Head of caudate nucleus (tissue), 42 donors: ENCODE measurements at regions not wholly inside any gene's neighbourhood (a gene's known extent, or its start where the extent isn't known, plus 50 kb on each side); places are given as distances from the start of the nearest gene placed in this dataset.
"Not testable (repeated sequence)": the region's sequence is repeated elsewhere in the genome, so short reads cannot be mapped to it uniquely, and the experiment has no call there.

Experiments used
- DNase-seq, 42 donors: peaks; one replicate each; pipeline versions ENCODE4 v3.0.0 to v3.0.0-alpha.2; 2020 to 2021; ENCODE audit warnings: mixed read lengths in 7 of 42
- intact Hi-C: fragments of 100-400 bp; cut with DNase I; formaldehyde crosslinking; loops from one replicate; pipeline ENCODE4 v1.15.0; 2022

- DNase-seq = no peak
- intact Hi-C loops = no loop called here
Measured at GRCh38 chr12:128033473-128033872, 233.5 kb upstream of the TMEM132C start.

- no peak for DNase-seq
- intact Hi-C loops = no loop called here
Measured at GRCh38 chr12:128040971-128041370, 226.0 kb upstream of the TMEM132C start.

GRCh38 chr12:128042283-128042682 lies 224.7 kb upstream of the TMEM132C start:
- DNase-seq = not testable (repeated sequence)

GRCh38 chr12:128042825-128043224 lies 224.1 kb upstream of the TMEM132C start:
- intact Hi-C loops = no loop called here

More at GRCh38 chr12:128042283-128042682, 224.7 kb upstream of the TMEM132C start:
- intact Hi-C loops = not testable (repeated sequence)

GRCh38 chr12:128043317-128043716 lies 223.7 kb upstream of the TMEM132C start:
- intact Hi-C loops = no loop called here
- no peak for DNase-seq

More at GRCh38 chr12:128042825-128043224, 224.1 kb upstream of the TMEM132C start:
- DNase-seq = no peak

- intact Hi-C loops = no loop called here
- DNase-seq = no peak
Measured at GRCh38 chr12:128047266-128048060, 219.5 kb upstream of the TMEM132C start.

- intact Hi-C loops = no loop called here
- DNase-seq = no peak
Measured at GRCh38 chr12:128052331-128052730, 214.6 kb upstream of the TMEM132C start.

- DNase-seq = no peak
- intact Hi-C loops = no loop called here
Measured at GRCh38 chr12:128052777-128053176, 214.2 kb upstream of the TMEM132C start.

- intact Hi-C loops = no loop called here
- no peak for DNase-seq
Measured at GRCh38 chr12:128055567-128055966, 211.4 kb upstream of the TMEM132C start.

- DNase-seq = no peak
- intact Hi-C loops = no loop called here
Measured at GRCh38 chr12:128056136-128056801, 210.7 kb upstream of the TMEM132C start.

GRCh38 chr12:128057586-128057985 lies 209.4 kb upstream of the TMEM132C start:
- intact Hi-C loops = no loop called here
- no peak for DNase-seq

GRCh38 chr12:128059621-128060370 lies 207.2 kb upstream of the TMEM132C start:
- DNase-seq = no peak
- intact Hi-C loops = no loop called here

- intact Hi-C loops = no loop called here
- peak in 1 of 42 donors; percentile 16 for DNase-seq
Measured at GRCh38 chr12:128068211-128068610, 198.8 kb upstream of the TMEM132C start.

- peak; percentile 9 to 82 (median 60) for DNase-seq
- intact Hi-C loops = no loop called here
Measured at GRCh38 chr12:128069359-128069997, 197.5 kb upstream of the TMEM132C start.

- DNase-seq = no peak
- intact Hi-C loops = no loop called here
Measured at GRCh38 chr12:128073937-128074336, 193.0 kb upstream of the TMEM132C start.

- intact Hi-C loops = no loop called here
Measured at GRCh38 chr12:128075332-128075731, 191.6 kb upstream of the TMEM132C start.

GRCh38 chr12:128076188-128076587 lies 190.8 kb upstream of the TMEM132C start:
- DNase-seq = no peak
- intact Hi-C loops = no loop called here

More at GRCh38 chr12:128075332-128075731, 191.6 kb upstream of the TMEM132C start:
- no peak for DNase-seq

GRCh38 chr12:128077211-128077916 lies 189.6 kb upstream of the TMEM132C start:
- DNase-seq = no peak
- intact Hi-C loops = no loop called here

GRCh38 chr12:128077917-128078298 lies 189.1 kb upstream of the TMEM132C start:
- intact Hi-C loops = no loop called here

More at GRCh38 chr12:128077917-128078298, 189.1 kb upstream of the TMEM132C start:
- no peak for DNase-seq
